ENCODE measurements at regions not wholly inside any gene's neighbourhood (a gene's known extent, or its start where the extent isn't known, plus 50 kb on each side); places are given as distances from the start of the nearest gene placed in this dataset.

DNA sequence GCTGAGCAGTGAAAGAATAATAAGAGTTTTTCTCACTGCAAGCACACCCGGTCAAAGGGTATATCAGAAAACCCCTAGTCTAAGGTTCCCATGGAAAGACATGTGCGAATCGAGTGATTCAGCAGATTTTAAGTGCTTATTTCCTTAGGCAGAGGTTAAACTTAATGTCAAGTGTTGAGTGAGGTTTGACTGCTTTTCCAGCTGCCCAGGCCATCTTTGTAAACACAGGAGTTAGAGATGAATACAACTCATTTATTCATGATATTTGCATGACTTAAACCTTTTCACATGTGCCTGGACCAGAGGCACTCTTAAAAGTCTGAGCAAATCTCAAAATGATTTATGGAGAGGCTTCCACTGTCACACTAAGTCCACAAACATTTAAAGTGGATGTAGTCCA lies 137.8 kb upstream of the RGMB start:
- H3K36me3 ChIP-seq: no peaks in the 10 kb centered on the region

DNA sequence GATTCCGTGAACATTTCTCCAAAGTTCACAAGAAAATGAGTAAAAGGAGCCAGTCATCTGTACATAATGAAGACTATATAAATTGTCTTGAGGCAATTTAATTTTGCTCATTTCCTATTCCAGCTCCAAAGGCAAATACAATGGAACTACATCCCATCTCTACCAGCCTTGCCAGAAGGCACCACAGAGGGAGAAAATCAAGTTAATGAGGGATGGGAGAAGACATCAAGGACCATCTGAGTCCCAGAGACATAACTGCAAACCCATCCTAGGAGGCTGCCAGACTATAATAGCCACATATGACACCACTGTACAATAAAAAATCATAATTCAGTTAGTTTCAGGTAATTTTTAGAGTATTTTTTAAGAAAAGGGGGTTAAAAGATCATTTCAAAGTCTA lies 136.3 kb upstream of the RGMB start:
- TF ChIP-seq, protein P1, sequence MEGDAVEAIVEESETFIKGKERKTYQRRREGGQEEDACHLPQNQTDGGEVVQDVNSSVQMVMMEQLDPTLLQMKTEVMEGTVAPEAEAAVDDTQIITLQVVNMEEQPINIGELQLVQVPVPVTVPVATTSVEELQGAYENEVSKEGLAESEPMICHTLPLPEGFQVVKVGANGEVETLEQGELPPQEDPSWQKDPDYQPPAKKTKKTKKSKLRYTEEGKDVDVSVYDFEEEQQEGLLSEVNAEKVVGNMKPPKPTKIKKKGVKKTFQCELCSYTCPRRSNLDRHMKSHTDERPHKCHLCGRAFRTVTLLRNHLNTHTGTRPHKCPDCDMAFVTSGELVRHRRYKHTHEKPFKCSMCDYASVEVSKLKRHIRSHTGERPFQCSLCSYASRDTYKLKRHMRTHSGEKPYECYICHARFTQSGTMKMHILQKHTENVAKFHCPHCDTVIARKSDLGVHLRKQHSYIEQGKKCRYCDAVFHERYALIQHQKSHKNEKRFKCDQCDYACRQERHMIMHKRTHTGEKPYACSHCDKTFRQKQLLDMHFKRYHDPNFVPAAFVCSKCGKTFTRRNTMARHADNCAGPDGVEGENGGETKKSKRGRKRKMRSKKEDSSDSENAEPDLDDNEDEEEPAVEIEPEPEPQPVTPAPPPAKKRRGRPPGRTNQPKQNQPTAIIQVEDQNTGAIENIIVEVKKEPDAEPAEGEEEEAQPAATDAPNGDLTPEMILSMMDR (IDR thresholded peaks at IDR 0.05): no peak
- intact Hi-C loops (cut with DNase I): no loop called here
- no peaks in the 10 kb centered on the region for H3K36me3 ChIP-seq
- DNase-seq (no peak), ATAC-seq (no peak)
- no peak overlapping the region for H3K4me3 ChIP-seq
- H3K27ac ChIP-seq: no peak overlapping the region
- H3K9me3 ChIP-seq: no peaks in the 10 kb centered on the region
- no peaks in the 10 kb centered on the region for H3K27me3 ChIP-seq (ENCODE audit: low read depth)
- H3K4me1 ChIP-seq: no peaks in the 10 kb centered on the region

More for the DNA sequence above, 137.8 kb upstream of the RGMB start:
- no peak overlapping the region for H3K4me3 ChIP-seq
- intact Hi-C loops (cut with DNase I): no loop called here
- TF ChIP-seq, protein P1 (IDR thresholded peaks at IDR 0.05): no peak
- no peak for DNase-seq
- no peaks in the 10 kb centered on the region for H3K4me1 ChIP-seq
- H3K27me3 ChIP-seq (ENCODE audit: low read depth): no peaks in the 10 kb centered on the region
- ATAC-seq: no peak
- no peak overlapping the region for H3K27ac ChIP-seq
- H3K9me3 ChIP-seq: no peaks in the 10 kb centered on the region

DNA sequence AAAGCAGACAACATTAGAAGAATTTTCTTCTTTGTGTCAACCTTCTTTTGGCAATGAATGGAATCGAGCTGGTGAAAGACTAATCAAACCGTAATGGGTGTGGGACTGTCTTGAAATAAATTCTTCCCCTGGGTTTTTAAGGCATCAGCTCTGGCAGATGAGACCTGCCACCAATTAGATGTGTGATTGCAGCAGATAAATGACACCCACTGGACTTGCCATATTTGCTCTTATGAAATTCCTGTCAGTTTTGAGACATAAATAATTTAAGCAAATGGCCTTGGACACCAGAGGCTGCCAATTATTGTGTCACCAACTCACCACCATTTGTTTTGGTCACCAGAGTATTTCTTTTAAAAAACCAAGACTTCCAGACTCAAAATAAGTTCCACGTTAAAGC lies 135.9 kb upstream of the RGMB start:
- DNase-seq: no peak
- intact Hi-C loops (cut with DNase I): no loop called here
- TF ChIP-seq, protein P1 (IDR thresholded peaks at IDR 0.05): no peak
- Histone ChIP-seq H3K4me3 (no peak overlapping the region), H3K36me3 (no peaks in the 10 kb centered on the region), H3K4me1 (no peaks in the 10 kb centered on the region), H3K9me3 (no peaks in the 10 kb centered on the region), H3K27ac (no peak overlapping the region), H3K27me3 (ENCODE audit: low read depth) (no peaks in the 10 kb centered on the region)
- no peak for ATAC-seq

DNA sequence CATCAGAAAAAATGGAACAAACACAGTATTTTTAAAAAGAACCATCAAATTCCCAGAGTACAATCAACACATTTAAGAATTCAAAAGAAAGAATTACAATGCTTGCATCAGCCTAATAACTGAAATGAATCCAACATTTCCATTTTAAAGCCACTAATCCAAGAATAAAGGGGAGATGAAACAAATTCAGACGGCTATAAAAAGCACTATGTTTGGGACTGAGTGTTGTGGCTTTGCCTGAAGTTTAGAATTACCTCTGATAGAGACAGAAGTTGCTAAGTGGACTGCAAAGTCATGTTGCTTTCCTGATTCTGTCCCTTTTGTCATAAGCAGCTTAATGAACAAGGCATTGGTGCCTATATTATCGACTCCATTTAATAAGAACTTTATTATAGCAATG lies 135.4 kb upstream of the RGMB start:
- no peak overlapping the region for H3K4me3 ChIP-seq
- ATAC-seq (no peak), DNase-seq (no peak)
- no peaks in the 10 kb centered on the region for H3K36me3 ChIP-seq
- no peaks in the 10 kb centered on the region for H3K27me3 ChIP-seq (ENCODE audit: low read depth)
- no peaks in the 10 kb centered on the region for H3K9me3 ChIP-seq
- H3K27ac ChIP-seq: no peak overlapping the region
- intact Hi-C loops (cut with DNase I): no loop called here
- H3K4me1 ChIP-seq: no peaks in the 10 kb centered on the region
- TF ChIP-seq, protein P1 (IDR thresholded peaks at IDR 0.05): no peak

DNA sequence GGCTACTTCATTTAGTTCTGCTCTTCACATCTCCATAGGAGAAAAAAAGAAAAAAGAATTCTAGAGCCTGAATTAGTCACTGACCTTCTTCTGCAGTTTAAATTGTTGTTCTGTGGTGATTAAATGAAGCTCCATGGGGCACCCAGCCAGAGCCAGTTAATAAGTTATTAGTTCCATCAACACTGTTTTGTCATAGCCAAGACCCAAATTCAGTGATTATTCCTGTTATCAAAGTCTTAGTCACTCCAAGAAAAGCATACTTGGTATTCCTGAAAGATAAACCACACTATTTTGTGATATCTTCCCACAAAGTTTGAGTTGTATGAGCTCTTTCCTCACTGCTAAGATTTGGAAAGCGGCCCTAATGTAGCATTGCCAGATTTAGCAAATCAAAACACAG lies 134.8 kb upstream of the RGMB start:
- H3K27ac ChIP-seq: no peak overlapping the region
- no peaks in the 10 kb centered on the region for H3K9me3 ChIP-seq
- TF ChIP-seq, protein P1 (IDR thresholded peaks at IDR 0.05): no peak
- no peak for DNase-seq
- H3K4me1 ChIP-seq: no peaks in the 10 kb centered on the region
- H3K4me3 ChIP-seq: no peak overlapping the region
- intact Hi-C loops (cut with DNase I): no loop called here
- no peaks in the 10 kb centered on the region for H3K36me3 ChIP-seq
- no peaks in the 10 kb centered on the region for H3K27me3 ChIP-seq (ENCODE audit: low read depth)
- ATAC-seq: no peak

DNA sequence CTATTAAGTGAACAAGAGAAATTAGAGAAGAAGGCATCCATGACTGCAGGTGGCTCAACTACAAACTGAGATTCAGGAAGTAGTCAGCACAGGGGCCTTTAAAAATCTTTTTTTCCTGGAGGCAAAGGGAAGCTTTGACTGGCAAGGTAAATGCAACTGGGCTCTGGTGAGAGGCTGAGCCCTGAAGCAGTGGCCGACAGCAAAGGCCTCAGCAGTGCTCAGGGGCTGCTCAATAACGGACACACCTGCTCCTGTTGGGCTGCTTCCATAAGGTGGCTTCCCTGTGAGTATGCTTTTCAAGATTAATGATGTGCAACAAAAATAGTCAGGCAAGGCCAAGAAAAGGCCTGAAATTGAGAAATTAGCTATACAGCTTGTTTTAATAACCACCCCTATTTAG lies 134.2 kb upstream of the RGMB start:
- TF ChIP-seq, protein P1 (IDR thresholded peaks at IDR 0.05): no peak
- no peak overlapping the region for H3K4me3 ChIP-seq
- no peak for DNase-seq
- H3K9me3 ChIP-seq: no peaks in the 10 kb centered on the region
- H3K27ac ChIP-seq: no peak overlapping the region
- ATAC-seq: no peak
- H3K36me3 ChIP-seq: no peaks in the 10 kb centered on the region
- H3K27me3 ChIP-seq (ENCODE audit: low read depth): no peaks in the 10 kb centered on the region
- intact Hi-C loops (cut with DNase I): no loop called here
- no peaks in the 10 kb centered on the region for H3K4me1 ChIP-seq

All from lower lobe of right lung (tissue), 2 donors.